Colonic mucosa (tissue), 4 donors: ENCODE measurements at regions not wholly inside any gene's neighbourhood (a gene's known extent, or its start where the extent isn't known, plus 50 kb on each side); places are given as distances from the start of the nearest gene placed in this dataset.

Source experiments
- DNase-seq: peaks from one replicate; pipeline ENCODE4 v3.0.0-alpha.2; 2020
- H3K27ac ChIP-seq: fragments of 200-600 bp; one replicate; pipeline ENCODE4 v1.8.0; 2021
- H3K27me3 ChIP-seq: fragments of 200-600 bp; one replicate; pipeline ENCODE4 v1.8.0; 2021
- H3K36me3 ChIP-seq: fragments of 200-600 bp; one replicate; pipeline ENCODE4 v1.8.0; 2021
- H3K4me1 ChIP-seq: fragments of 200-600 bp; one replicate; pipeline ENCODE4 v1.8.0; 2021; ENCODE audit warnings: mild to moderate bottlenecking
- H3K4me3 ChIP-seq: fragments of 200-600 bp; one replicate; pipeline ENCODE4 v1.8.0; 2021
- H3K9ac ChIP-seq, 2 donors: one replicate each; pipeline ENCODE4 v1.7.0; 2013; ENCODE audit warnings: control low read depth in 2 of 2, low read depth in 2 of 2, low read length in 2 of 2
- H3K9me3 ChIP-seq: fragments of 200-600 bp; one replicate; pipeline ENCODE4 v1.8.0; 2021
- CTCF ChIP-seq: fragments of 200-600 bp; IDR thresholded peaks from one replicate; pipeline ENCODE4 v1.8.0; 2022; ENCODE audit warnings: antibody characterized with exemption, mild to moderate bottlenecking
- intact Hi-C: fragments of 100-400 bp; cut with DNase I; formaldehyde crosslinking; loops from one replicate; pipeline ENCODE4 v1.14.1; 2022
- donor health status: healthy.
- donor health status: DM: no; HTN: no; CAD: no.
- donor health status: DM: no; HTN: no; CAD: no.

- no peaks in the 10 kb centered on the region for H3K9me3 ChIP-seq
- H3K9ac ChIP-seq: no peak overlapping the region
- intact Hi-C loops: no loop called here
These were observed 256.6 kb downstream of the RPS24 start for GRCh38 chr10:78290131-78290750.

GRCh38 chr10:78291722-78292121 is 258.1 kb downstream of the RPS24 start:
- Histone ChIP-seq H3K4me3 (no peak overlapping the region), H3K4me1 (no peaks in the 10 kb centered on the region), H3K27ac (no peak overlapping the region), H3K9me3 (no peaks in the 10 kb centered on the region), H3K27me3 (no peaks in the 10 kb centered on the region), H3K36me3 (no peaks in the 10 kb centered on the region), H3K9ac (no peak overlapping the region)
- intact Hi-C loops: no loop called here
- no peak for TF ChIP-seq CTCF
- no peak for DNase-seq

More at GRCh38 chr10:78290131-78290750, 256.6 kb downstream of the RPS24 start:
- no peak overlapping the region for H3K4me3 ChIP-seq
- no peaks in the 10 kb centered on the region for H3K27me3 ChIP-seq
- no peaks in the 10 kb centered on the region for H3K36me3 ChIP-seq
- no peaks in the 10 kb centered on the region for H3K4me1 ChIP-seq
- H3K27ac ChIP-seq: no peak overlapping the region
- TF ChIP-seq CTCF: no peak
- no peak for DNase-seq

- H3K27me3 ChIP-seq: no peaks in the 10 kb centered on the region
- intact Hi-C loops: no loop called here
These were observed 258.8 kb downstream of the RPS24 start for GRCh38 chr10:78292250-78292981.

GRCh38 chr10:78292982-78293865 is 259.6 kb downstream of the RPS24 start:
- intact Hi-C loops: no loop called here
- no peak for DNase-seq
- no peaks in the 10 kb centered on the region for H3K9me3 ChIP-seq

More at GRCh38 chr10:78292250-78292981, 258.8 kb downstream of the RPS24 start:
- TF ChIP-seq CTCF: no peak
- no peaks in the 10 kb centered on the region for H3K9me3 ChIP-seq
- no peak overlapping the region for H3K9ac ChIP-seq
- no peak overlapping the region for H3K27ac ChIP-seq
- no peak for DNase-seq
- H3K4me1 ChIP-seq: no peaks in the 10 kb centered on the region
- no peak overlapping the region for H3K4me3 ChIP-seq
- no peaks in the 10 kb centered on the region for H3K36me3 ChIP-seq

More at GRCh38 chr10:78292982-78293865, 259.6 kb downstream of the RPS24 start:
- no peaks in the 10 kb centered on the region for H3K36me3 ChIP-seq
- no peak for TF ChIP-seq CTCF
- no peaks in the 10 kb centered on the region for H3K27me3 ChIP-seq
- no peak overlapping the region for H3K4me3 ChIP-seq
- H3K9ac ChIP-seq: no peak overlapping the region
- H3K27ac ChIP-seq: no peak overlapping the region
- H3K4me1 ChIP-seq: no peaks in the 10 kb centered on the region
